AML-193 (cell line): ENCODE measurements at regions not wholly inside any gene's neighbourhood (a gene's known extent, or its start where the extent isn't known, plus 50 kb on each side); places are given as distances from the start of the nearest gene placed in this dataset.
"Not testable (repeated sequence)": the region's sequence is repeated elsewhere in the genome, so short reads cannot be mapped to it uniquely, and the experiment has no call there.

Source experiments
- DNase-seq, 2 experiments: peaks; one replicate each; lab custom pipeline; 2025; lab: John Stamatoyannopoulos, UW

GRCh38 chr13:54597540-54598088 lies 1569.0 kb downstream of the OLFM4 start:
- no peak for DNase-seq

DNA sequence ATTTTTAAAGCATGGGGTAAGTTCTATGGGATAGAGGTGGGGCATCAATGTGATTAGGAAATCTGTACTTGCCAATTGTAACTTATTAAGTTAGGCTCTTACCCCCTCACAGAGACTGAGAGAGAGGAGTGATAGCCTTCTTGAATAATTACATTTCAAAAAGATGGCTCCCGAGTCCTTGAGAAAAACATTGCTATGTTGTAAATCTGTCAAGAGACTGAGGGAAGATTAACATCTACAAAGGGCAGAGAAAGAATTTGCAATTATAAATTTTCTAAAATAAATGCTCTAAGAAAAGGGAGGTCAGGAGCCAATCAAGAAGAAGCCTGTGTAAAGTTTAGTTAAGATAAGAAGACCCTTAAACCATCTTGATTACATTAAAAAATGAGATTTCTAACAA lies 1570.8 kb downstream of the OLFM4 start:
- no peak for DNase-seq

GRCh38 chr13:54606944-54607343 lies 1578.3 kb downstream of the OLFM4 start:
- DNase-seq = no peak

GRCh38 chr13:54607421-54607820 lies 1578.8 kb downstream of the OLFM4 start:
- no peak for DNase-seq

- DNase-seq = no peak
Observed at GRCh38 chr13:54611390-54611789, 1582.8 kb downstream of the OLFM4 start.

DNA sequence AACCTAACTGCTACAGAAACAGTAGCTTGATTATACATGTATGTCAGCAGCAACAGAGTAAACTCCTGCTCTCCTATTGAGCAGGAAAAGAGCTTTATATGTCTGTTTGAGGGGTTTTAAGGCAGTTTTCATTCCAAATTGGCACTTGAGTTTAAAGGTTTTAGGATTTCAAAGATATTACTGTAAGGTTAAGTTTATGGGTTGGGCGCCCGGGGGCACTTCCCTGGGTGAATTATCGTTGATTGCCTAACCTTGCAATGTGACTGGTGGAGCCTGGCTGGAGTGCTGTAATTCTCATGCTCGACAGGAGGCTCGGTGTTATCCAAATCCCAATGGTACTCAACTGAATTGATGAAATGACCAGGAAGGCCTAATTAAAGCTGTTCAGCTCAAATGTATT lies 1586.1 kb downstream of the OLFM4 start:
- no peak for DNase-seq

- DNase-seq = not testable (repeated sequence)
Observed at GRCh38 chr13:54626504-54626903, 1597.9 kb downstream of the OLFM4 start.

GRCh38 chr13:54627646-54628372 lies 1599.2 kb downstream of the OLFM4 start:
- no peak for DNase-seq

DNA sequence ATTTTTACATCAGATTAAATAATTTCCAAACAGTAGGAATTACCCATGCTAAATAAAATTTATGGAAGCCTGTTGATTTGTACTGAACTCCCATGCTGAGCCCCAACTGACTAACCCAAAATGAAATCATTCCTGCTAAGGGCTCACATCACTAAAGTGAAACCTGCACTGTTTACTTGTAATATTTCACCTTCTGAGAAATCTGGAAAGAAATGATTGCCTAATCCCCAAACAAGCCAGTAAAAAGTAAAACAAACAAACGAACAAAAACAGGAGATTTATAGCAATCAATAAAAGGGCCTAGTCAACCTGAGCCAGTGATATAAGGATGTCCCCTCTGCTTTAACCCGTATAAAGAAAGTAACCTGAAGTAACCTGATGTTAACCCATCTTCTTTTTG lies 1599.8 kb downstream of the OLFM4 start:
- no peak for DNase-seq

GRCh38 chr13:54633456-54633855 lies 1604.8 kb downstream of the OLFM4 start:
- DNase-seq = no peak

- DNase-seq = no peak
Observed at GRCh38 chr13:54636231-54636630, 1607.6 kb downstream of the OLFM4 start.

- no peak for DNase-seq
Observed at GRCh38 chr13:54637366-54637765, 1608.8 kb downstream of the OLFM4 start.

DNA sequence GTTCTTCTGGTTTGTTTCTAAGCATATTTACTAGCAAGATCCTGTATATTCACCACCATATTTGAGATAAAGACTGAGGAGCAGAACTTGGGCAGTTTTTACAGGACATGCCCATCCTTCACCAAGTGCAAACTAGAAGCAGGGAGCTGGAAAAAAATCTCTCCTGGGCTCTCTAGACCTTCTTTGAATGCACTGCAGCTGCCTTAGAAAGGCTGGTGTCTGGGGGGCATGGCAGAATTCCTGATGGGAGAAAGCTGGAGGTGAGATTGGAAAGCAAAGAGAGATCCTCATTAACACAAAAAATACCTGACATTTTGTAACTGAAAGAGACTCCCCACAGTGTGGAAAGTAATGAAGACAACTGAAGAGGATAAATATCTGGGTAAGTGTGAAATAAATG lies 1612.1 kb downstream of the OLFM4 start:
- no peak for DNase-seq

DNA sequence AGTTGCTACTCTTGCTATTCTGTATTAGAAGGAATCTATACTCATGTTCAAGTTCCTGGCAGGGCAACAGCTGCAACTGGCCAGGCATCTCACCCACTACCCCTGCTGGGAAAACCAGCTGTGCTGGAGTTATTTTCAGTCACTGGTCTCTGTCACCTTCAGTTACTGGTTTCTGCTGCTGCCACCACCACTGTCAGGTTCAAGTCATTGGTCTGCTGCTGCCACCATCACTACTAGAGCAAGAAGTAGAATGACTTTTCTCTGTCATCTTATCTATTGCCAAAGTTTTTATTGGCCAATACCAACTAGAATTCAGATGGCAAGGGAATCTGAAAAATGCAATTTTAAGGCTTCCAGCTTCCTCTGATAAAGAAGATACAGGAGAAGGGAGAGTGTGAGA lies 1615.2 kb downstream of the OLFM4 start:
- DNase-seq = no peak

DNA sequence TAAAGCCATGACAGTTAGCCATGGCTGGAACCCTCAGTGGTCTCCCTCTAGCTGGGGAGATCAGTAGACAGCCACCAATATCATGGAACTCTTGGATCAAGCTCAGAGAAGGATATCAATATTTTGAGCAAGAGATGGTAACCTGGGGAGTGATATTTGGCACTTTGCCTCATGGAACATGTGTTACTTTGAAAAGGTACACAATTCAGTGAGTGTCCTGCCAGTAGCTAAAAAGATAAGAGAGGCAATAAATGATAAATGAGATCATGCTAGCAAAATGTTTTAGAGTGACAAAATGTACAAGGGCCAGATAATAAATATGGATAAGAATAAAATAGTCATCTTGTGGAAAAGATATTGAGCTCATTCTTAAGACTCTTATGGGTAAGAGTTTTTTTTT lies 1618.7 kb downstream of the OLFM4 start:
- no peak for DNase-seq

- DNase-seq = no peak
Observed at GRCh38 chr13:54657588-54657987, 1629.0 kb downstream of the OLFM4 start.

DNA sequence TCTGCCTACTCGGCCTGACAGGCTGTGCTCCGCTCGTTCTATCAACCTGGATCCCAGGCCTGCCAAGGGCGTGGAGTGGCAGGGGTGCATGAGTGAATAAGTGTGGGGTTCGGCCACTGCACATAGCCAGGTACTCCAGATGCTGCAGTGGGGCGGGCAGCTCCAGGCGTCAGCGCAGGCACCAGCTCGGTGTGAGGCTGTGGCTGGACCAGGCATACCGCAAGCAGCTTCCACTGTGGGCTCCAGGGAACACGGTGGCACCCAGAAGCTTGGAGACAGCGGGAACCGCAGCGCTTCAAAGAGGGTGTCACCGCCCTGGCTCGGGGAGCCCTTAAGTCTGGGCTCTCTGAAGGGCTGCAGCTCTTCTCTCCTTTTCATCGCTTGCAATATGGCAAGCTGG lies 1630.2 kb downstream of the OLFM4 start:
- DNase-seq = no peak

GRCh38 chr13:54660277-54660676 lies 1631.7 kb downstream of the OLFM4 start:
- DNase-seq = no peak

DNA sequence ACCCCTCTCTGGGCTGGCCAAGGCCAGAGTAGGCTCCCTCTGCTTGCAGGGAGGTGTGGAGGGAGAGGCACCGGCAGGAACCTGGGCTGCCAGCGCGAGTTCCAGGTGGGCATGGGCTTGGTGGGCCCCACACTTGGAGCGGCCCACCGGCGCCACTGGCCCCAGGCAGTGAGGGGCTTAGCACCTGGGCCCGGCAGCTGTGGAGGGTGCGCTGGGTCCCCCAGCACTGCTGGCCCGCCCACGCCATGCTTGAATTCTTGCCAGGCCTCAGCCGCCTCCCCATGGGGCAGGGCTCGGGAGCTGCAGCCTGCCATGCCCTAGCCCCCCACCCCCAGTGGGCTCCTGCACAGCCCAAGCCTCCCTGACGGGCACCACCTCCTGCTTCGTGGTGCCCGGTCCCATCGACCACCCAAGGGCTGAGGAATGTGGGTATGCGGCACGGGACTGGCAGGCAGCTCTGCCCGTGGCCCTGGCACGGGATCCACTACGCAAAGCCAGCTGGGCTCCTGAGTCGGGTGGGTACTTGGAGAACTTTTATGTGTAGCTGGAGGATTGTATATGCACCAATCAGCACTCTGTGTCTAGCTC lies 1648.0 kb downstream of the OLFM4 start:
- DNase-seq = no peak

DNA sequence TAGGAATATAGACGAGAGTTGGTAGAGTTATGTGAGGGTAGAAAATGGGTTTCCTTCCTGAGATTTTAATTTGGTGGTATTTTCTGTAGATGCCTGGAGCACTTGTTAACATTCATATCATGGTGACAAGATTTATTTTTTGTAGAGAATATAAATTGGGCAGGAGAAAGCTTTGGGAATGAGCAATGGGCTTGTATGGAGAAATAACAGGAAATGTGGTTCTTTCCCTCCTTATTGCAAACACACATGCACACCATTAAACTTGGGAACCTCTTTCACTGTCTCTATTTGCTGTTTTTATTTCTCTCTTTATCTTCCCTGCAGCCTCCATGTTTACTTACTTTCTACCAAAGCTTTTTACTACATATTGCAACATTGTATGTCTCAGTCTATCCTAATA lies 1653.6 kb downstream of the OLFM4 start:
- DNase-seq = no peak

GRCh38 chr13:54687173-54687572 lies 1658.6 kb downstream of the OLFM4 start:
- DNase-seq = no peak

DNA sequence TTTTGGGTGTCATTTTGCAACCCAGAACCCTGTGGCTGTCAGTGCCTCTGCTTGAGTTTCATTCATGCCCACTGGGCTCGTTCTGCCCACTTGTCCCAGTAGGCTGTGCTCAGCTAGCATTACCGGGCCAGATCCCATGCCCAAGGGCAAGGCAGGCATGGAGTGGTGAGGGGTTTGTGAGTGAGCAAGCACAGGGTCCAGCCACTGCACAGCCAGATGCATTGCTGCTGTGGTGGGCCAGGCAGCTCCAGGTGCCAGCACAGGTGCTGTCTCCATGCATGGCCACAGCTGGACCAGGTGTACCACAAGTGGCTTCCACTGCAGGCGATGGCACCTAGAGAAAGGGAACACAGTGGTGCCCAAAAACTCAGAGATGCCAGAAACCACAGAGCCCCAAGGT lies 1671.2 kb downstream of the OLFM4 start:
- DNase-seq = no peak

- no peak for DNase-seq
Observed at GRCh38 chr13:54705738-54706137, 1677.1 kb downstream of the OLFM4 start.

DNA sequence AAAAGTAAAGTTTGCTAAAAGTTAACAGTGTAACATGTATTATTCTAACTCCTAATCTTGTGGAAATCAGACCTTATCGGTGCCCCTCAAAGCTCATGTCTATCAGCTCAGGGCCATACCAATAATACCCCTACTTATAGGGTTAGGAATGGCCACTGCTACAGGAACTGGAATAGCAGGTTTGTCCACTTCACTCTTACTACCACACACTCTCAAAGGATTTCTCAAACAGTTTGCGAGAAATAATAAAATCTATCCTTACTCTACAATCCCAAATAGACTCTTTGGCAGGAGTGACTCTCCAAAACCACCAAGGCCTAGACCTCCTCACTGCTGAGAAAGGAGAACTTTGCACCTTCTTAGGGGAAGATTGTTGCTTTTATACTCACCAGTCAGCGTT lies 1677.7 kb downstream of the OLFM4 start:
- DNase-seq = no peak
